IPS DF 6.9 (cell line): ENCODE measurements at regions not wholly inside any gene's neighbourhood (a gene's known extent, or its start where the extent isn't known, plus 50 kb on each side); places are given as distances from the start of the nearest gene placed in this dataset.

Source experiments
- DNase-seq: peaks from one replicate; pipeline ENCODE4 v3.0.0-alpha.2; 2013; ENCODE audit warnings: low read depth, low spot score
- H3K27ac ChIP-seq: one replicate; pipeline ENCODE4 v1.5.1; 2013; ENCODE audit warnings: low read length, control low read depth
- H3K27me3 ChIP-seq: 2 replicates; pipeline ENCODE4 v1.6.1; 2013; ENCODE audit warnings: mild to moderate bottlenecking, low read length; ENCODE audit not compliant: control insufficient read depth, insufficient read depth
- H3K36me3 ChIP-seq: 2 replicates; pipeline ENCODE4 v1.6.1; 2013; ENCODE audit warnings: low read length; ENCODE audit not compliant: control insufficient read depth, insufficient read depth
- H3K4me1 ChIP-seq: 2 replicates; pipeline ENCODE4 v1.6.1; 2013; ENCODE audit warnings: low read length; ENCODE audit not compliant: control insufficient read depth, insufficient read depth
- H3K4me3 ChIP-seq: 2 replicates; pipeline ENCODE4 v1.5.1; 2013; ENCODE audit warnings: mild to moderate bottlenecking, low read length
- H3K9me3 ChIP-seq: 2 replicates; pipeline ENCODE4 v1.6.1; 2013; ENCODE audit warnings: low read length, inconsistent platforms; ENCODE audit not compliant: control insufficient read depth, insufficient read depth
- WGBS: extraction: QIAGEN DNeasy Blood & Tissue Kit; methylation state at CpG from one replicate; pipeline ENCODE4 v1.1.7; 2013; ENCODE audit warnings: mixed read lengths, missing lambda C conversion rate; ENCODE audit not compliant: insufficient read length, insufficient coverage; 5-methylcytosine and 5-hydroxymethylcytosine counted together

- Histone ChIP-seq H3K36me3 (no peaks in the 10 kb centered on the region), H3K4me3 (no peak overlapping the region), H3K9me3 (no peaks in the 10 kb centered on the region), H3K27me3 (no peaks in the 10 kb centered on the region), H3K27ac (no peak overlapping the region), H3K4me1 (no peaks in the 10 kb centered on the region)
- DNase-seq = no peak
- no CpG with 5 or more reads among the region's 1 CpG for WGBS
These were observed 567.8 kb downstream of the IPMK start for GRCh38 chr10:57699944-57700343.

GRCh38 chr10:57696641-57697040 lies 571.1 kb downstream of the IPMK start:
- no CpG with 5 or more reads among the region's 1 CpG for WGBS
- no peaks in the 10 kb centered on the region for H3K27me3 ChIP-seq
- H3K27ac ChIP-seq = no peak overlapping the region
- no peak overlapping the region for H3K4me3 ChIP-seq
- H3K9me3 ChIP-seq = no peaks in the 10 kb centered on the region
- no peaks in the 10 kb centered on the region for H3K36me3 ChIP-seq
- no peaks in the 10 kb centered on the region for H3K4me1 ChIP-seq
- DNase-seq = no peak

- no peak overlapping the region for H3K4me3 ChIP-seq
- no peaks in the 10 kb centered on the region for H3K36me3 ChIP-seq
- H3K27ac ChIP-seq = no peak overlapping the region
- no peaks in the 10 kb centered on the region for H3K9me3 ChIP-seq
- no CpG with 5 or more reads among the region's 3 CpGs for WGBS
- no peaks in the 10 kb centered on the region for H3K4me1 ChIP-seq
- DNase-seq = no peak
- H3K27me3 ChIP-seq = no peaks in the 10 kb centered on the region
These were observed 572.6 kb downstream of the IPMK start for GRCh38 chr10:57694956-57695608.

- Histone ChIP-seq H3K9me3 (no peaks in the 10 kb centered on the region), H3K27me3 (no peaks in the 10 kb centered on the region), H3K27ac (no peak overlapping the region), H3K36me3 (no peaks in the 10 kb centered on the region), H3K4me1 (no peaks in the 10 kb centered on the region), H3K4me3 (no peak overlapping the region)
- no peak for DNase-seq
- no CpG with 5 or more reads among the region's 2 CpGs for WGBS
These were observed 575.3 kb downstream of the IPMK start for GRCh38 chr10:57692255-57692980.

GRCh38 chr10:57689596-57690297 lies 577.9 kb downstream of the IPMK start:
- Histone ChIP-seq H3K27ac (no peak overlapping the region), H3K4me1 (no peaks in the 10 kb centered on the region), H3K27me3 (no peaks in the 10 kb centered on the region), H3K4me3 (no peak overlapping the region), H3K9me3 (no peaks in the 10 kb centered on the region), H3K36me3 (no peaks in the 10 kb centered on the region)
- no peak for DNase-seq
- WGBS = no CpG with 5 or more reads among the region's 5 CpGs

- Histone ChIP-seq H3K36me3 (no peaks in the 10 kb centered on the region), H3K27ac (no peak overlapping the region), H3K9me3 (no peaks in the 10 kb centered on the region), H3K27me3 (no peaks in the 10 kb centered on the region), H3K4me3 (no peak overlapping the region), H3K4me1 (no peaks in the 10 kb centered on the region)
- no peak for DNase-seq
- no CpG with 5 or more reads among the region's 1 CpG for WGBS
These were observed 587.8 kb downstream of the IPMK start for GRCh38 chr10:57679916-57680315.

- WGBS = no CpG with 5 or more reads among the region's 1 CpG
- no peak for DNase-seq
- Histone ChIP-seq H3K9me3 (no peaks in the 10 kb centered on the region), H3K36me3 (no peaks in the 10 kb centered on the region), H3K4me1 (no peaks in the 10 kb centered on the region), H3K27me3 (no peaks in the 10 kb centered on the region), H3K27ac (no peak overlapping the region), H3K4me3 (no peak overlapping the region)
These were observed 592.6 kb downstream of the IPMK start for GRCh38 chr10:57675125-57675524.

GRCh38 chr10:57673446-57673960 lies 594.2 kb downstream of the IPMK start:
- H3K27ac ChIP-seq = no peak overlapping the region
- no peaks in the 10 kb centered on the region for H3K9me3 ChIP-seq
- DNase-seq = no peak
- H3K27me3 ChIP-seq = no peaks in the 10 kb centered on the region
- H3K4me3 ChIP-seq = no peak overlapping the region
- no peaks in the 10 kb centered on the region for H3K36me3 ChIP-seq
- WGBS = no CpG with 5 or more reads among the region's 2 CpGs
- no peaks in the 10 kb centered on the region for H3K4me1 ChIP-seq

- Histone ChIP-seq H3K27me3 (no peaks in the 10 kb centered on the region), H3K4me1 (no peaks in the 10 kb centered on the region), H3K36me3 (no peaks in the 10 kb centered on the region), H3K9me3 (no peaks in the 10 kb centered on the region), H3K4me3 (no peak overlapping the region), H3K27ac (no peak overlapping the region)
- no peak for DNase-seq
- no CpG with 5 or more reads among the region's 3 CpGs for WGBS
These were observed 602.9 kb downstream of the IPMK start for GRCh38 chr10:57664815-57665214.

- Histone ChIP-seq H3K4me3 (no peak overlapping the region), H3K27ac (no peak overlapping the region), H3K36me3 (no peaks in the 10 kb centered on the region), H3K9me3 (no peaks in the 10 kb centered on the region), H3K4me1 (no peaks in the 10 kb centered on the region), H3K27me3 (no peaks in the 10 kb centered on the region)
- WGBS = 100% methylated on average over 1 of the region's 2 CpGs
- no peak for DNase-seq
These were observed 604.3 kb downstream of the IPMK start for GRCh38 chr10:57663401-57663800.
